Stimulated activated CD8-positive, alpha-beta memory T cell treated with anti-CD3 and anti-CD28 coated beads, Interleukin-7, amount 100 ng/mL, for 4 hours (primary cell): ENCODE measurements at regions not wholly inside any gene's neighbourhood (a gene's known extent, or its start where the extent isn't known, plus 50 kb on each side); places are given as distances from the start of the nearest gene placed in this dataset.
A peak's percentile ranks its signal among the peaks of the same experiment; 100 is the strongest.
"Not testable (repeated sequence)": the region's sequence is repeated elsewhere in the genome, so short reads cannot be mapped to it uniquely, and the experiment has no call there.

Experiments used
- DNase-seq, 2 donors: peaks; one replicate each; pipeline ENCODE4 v3.0.0-alpha.2; 2020; ENCODE audit warnings: low read depth in 2 of 2

DNA sequence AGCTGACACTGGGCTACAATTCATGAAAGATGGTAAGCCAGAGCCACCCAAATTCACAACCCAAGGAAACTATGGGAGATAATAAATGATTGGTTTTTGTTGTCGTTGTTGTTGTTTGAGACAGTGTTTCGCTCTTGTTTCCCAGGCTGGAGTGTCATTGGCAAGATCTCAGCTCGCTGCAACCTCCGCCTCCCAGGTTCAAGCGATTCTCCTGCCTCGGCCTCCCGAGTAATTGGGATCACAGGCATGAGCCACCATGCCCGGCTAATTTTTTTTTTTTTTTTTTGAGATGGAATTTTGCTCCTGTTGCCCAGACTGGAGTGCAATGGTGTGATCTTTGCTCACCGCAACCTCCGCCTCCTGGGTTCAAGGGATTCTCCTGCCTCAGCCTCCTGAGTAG, 65.9 kb upstream of the METTL9 start:
- DNase-seq: not testable (repeated sequence)

DNA sequence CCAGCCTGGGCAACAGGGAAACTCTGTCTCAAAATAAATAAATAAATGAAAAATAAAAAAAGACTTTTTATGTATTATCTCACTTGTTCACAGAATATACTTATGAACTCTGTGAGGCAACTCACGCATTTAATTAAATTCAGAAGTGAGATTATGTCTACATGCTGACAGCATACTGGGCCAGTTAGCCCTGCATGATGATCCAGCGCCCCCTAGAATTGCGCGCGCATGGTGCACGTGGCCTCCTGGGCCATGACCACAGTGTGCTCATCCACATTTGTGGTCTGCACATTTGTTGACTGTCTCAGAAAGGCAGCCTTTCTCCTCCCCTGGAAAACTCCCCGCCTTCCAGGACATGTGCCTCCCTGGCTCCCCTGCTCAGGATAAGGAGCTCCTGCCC, 64.8 kb upstream of the METTL9 start:
- not testable (repeated sequence) for DNase-seq

DNA sequence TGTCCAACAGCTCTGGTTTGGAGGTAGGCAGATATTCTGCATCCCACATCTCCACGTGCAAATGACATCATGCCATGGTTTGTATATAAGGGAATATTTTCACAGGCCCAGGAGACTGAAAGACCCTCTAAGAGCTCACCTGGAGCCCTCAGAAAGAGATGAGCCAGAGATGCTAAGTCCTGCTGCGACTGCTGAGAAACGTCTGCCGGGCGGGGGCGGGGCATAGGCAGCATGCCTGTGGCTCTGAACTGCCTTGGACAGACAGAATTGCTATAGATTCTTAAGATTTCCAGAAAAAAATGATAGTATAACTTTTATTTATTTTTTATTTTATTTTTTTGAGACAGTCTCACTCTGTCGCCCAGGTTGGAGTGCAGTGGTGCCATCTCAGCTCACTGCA, 64.2 kb upstream of the METTL9 start:
- not testable (repeated sequence) for DNase-seq

DNA sequence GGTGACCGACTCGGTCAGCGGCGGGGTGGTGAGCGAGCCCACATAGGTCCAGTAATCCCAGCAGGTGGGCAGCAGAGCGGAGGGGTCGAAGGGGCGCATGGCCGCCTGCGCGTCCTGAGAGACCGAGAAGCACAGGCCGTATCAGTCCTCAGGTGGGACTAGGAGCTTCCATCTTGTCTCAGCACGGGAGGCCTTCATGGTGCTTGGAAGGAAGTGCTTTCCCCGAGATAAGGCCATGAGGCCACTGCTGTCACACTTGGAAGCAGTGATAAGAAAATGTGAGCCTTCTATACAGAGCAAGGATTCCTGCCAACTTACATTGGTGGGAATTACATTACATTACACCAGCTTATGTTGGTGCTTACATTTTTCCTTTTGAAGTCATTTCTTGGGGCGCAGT, 62.6 kb upstream of the METTL9 start:
- not testable (repeated sequence) for DNase-seq

DNA sequence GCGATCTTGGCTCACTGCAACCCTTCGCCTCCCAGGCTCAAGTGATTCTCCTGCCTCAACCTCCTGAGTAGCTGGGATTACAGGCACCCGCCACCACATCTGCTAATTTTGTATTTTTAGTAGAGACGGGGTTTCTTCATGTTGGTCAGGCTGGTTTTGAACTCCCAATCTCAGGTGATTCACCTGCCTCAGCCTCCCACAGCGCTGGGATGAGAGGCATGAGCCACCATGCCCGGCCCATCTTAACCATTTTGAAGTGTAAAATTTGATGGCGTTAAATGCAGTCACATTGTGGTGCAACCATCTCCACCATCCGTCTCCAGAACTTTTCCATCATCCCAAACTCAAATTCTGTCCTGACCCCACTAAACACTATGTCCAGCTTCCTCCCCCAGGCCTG, 61.8 kb upstream of the METTL9 start:
- DNase-seq: not testable (repeated sequence)

DNA sequence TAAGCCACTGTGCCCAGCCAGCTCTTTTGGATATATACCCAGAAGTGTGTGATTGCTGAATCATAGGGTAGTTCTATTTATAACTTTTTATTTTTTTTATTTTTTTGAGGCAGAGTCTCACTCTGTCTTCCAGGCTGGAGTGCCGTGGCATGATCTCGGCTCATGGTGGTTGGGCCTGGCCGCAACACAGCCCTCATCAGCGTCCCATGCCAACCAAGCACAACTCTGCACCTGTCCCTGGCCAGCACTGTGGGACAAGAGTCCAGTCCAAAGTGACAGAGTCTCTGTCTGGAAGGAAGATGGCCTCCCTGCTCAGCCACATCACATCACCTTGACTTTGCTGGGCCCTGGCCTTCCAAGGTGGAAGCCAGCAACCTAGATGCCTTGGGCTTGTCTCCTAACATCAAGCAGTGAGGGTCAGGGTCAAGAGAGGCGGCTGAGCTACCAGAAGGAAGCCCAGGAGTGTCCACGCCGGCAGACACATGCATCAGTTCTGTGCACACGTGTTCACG, 60.2 kb upstream of the METTL9 start:
- not testable (repeated sequence) for DNase-seq

DNA sequence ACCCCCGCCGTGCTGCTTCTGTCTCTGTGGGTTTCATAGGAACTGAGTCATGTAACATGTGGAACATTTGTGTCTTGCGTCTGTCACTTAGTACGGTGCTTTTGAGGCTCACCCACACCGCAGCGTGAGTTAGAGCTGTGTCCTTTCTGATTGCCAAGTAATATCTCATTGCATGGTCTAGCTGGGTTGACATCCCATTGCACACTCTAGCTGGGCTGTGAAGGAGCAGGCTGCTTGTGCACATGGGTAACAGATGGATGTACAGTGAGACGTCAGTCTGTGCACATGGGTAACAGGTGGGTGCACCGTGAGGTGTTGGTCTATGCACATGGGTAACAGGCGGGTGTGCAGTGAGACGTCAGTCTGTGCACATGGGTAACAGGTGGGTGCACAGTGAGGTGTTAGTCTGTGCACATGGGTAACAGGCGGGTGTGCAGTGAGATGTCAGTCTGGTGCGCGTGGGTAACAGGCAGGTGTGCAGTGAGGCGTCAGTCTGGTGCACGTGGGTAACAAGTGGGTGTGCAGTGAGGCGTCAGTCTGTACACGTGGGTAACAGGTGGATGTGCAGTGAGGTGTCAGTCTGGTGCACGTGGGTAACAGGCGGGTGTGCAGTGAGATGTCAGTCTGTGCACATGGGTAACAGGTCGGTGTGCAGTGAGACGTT, 58.5 kb upstream of the METTL9 start:
- peak; percentile 68 to 75 for DNase-seq

DNA sequence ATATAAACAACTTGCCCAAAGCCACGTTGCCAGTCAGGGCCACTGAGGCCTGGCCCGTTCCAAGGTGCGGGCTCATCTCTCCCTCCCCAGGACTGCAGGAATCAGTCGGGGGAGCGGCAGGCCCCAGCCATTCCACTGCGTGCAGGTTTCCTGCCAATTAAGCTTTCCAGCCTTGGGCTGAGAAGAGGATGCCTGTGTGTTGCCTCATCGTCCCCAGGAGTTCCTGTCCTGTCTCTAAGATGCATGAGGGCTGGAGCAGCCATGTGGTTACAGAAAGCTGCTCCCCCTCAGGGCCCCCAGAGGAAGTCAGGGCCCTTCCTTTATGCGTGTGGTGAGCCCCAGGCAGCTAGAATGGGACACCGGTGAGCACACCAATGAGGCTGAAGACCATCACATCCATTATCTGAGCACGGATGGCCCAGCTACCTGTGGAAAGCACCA, 57.7 kb upstream of the METTL9 start:
- DNase-seq: peak in 1 of 2 donors; percentile 23

DNA sequence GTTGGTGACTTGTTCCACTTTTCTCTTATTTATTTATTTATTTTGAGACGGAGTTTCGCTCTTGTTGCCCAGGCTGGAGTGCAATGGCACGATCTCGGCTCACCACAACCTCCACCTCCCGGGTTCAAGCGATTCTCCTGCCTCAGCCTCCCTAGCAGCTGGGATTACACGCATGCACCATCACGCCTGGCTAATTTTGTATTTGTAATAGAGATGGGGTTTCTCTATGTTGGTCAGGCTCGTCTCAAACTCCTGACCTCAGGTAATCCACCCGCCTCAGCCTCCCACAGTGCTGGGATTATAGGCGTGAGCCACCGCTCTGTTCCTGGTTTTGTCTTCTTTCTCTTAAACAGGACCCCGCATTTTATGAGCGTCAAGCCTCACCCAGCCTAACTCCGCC, 57.3 kb upstream of the METTL9 start:
- DNase-seq: not testable (repeated sequence)

DNA sequence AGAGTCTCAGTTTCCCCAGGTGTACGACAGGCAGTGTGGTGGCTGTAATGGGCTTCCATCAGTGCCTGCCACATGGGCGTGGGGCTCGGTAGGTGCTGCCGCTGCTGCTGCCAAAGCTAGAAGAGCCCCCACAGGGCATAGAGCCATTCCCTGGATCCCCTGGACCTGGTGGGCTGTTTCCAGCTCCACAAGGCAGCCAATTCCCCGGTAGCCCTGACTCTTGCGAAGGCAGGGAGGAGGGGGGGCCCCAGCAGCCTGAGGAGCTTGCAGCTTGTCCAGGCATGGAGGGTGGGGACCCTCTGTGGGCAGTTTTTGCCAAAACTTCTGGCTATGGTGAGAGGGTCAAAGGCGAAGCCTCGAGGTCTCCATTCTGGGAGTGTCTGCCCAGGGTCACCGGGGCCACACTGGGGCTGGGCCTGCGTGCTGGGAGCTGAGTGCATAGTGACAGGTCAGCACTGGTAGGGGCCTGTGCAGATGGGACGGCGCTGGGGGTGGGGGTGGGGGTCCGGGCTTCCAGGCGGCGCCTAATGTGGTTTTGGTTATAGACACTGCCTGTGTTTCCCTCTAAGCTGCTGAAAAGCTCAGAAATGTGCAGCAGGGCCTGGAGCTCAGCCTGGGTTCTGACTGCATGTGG, 56.8 kb upstream of the METTL9 start:
- not testable (repeated sequence) for DNase-seq

DNA sequence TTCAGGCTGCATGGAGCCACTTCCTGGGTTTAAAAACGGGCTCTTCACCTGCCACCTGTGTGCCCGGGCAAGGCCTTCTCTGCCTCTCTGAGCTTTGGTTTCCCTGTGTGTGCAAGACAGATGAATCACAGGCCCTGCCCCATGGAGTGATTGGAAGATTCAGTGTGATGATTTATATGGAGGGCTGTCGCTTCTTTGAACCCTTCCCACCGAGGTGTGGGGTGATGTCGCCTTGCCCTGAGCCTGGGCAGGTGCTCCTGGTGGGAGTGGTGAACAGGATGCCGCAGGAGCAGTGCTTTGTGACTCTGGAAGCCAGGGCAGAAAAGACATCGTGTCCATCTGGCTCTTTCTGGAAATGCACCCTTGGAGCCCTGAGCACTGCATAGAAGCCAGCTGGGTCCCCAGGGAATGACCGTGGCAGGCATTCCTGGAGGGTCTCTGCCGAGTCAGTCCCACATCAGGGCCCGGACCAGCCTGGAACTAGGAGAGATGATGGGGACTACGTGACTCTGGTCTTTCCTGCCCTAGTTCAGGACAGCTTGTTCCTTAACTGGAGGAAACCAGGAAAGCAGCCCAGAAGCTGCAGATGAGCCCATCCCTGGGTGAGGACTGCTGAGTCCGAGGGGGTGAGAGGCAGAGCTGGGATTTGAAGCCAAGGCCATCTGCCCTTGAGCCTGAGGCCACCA, 56.1 kb upstream of the METTL9 start:
- DNase-seq: not testable (repeated sequence)

DNA sequence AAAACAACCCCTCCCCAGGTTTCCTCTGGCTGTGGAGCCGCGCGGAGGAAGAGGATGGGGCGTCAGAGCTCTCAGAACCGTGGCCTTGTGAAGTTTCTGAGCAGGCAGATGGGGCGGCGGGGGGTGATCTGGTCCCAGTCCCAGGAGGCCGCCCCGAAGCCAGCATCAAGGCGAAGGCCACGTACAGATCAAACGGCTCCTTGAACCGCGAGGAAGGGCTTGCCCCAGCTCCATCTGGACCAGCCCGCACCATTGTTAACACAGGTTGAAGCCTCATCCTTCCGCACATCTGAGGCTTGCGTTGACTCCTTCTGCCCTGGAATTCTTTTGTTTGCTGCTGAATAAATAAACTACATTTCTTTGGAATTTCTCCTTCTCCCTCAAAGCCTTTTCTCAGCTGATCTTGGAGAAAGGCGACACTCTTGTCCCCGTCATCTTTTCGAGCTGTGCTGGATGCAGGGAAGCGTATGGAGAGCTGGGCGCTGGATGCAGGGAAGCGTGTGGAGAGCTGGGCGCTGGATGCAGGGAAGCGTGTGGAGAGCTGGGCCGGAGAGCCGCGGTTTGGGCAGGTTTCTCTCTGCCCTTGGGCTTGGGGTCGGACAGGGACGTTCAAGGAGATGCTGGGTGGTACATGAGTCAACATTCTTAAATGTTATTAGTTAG, 53.6 kb upstream of the METTL9 start:
- DNase-seq: not testable (repeated sequence)

DNA sequence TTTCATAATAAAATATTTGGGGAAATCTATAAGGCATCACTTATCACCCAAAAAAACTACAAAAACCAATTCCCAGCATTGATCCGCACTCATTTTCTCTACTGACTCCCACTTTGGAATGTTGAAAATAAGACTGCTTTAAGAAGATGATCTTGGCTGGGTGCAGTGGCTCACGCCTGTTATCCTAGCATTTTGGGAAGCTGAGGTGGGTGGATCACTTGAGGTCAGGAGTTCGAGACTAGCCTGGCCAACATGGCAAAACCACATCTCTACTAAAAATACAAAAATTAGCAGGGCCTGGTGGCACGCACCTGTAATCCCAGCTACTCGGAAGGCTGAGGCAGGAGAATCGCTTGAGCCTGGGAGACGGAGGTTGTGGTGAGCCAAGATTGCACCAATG, 50.0 kb upstream of the METTL9 start:
- DNase-seq: not testable (repeated sequence)
